GM20431 (cell line): ENCODE measurements at regions not wholly inside any gene's neighbourhood (a gene's known extent, or its start where the extent isn't known, plus 50 kb on each side); places are given as distances from the start of the nearest gene placed in this dataset.
"Not testable (repeated sequence)": the region's sequence is repeated elsewhere in the genome, so short reads cannot be mapped to it uniquely, and the experiment has no call there.

Source experiments
- in situ Hi-C: fragments of 300-500 bp; cut with MseI, MboI; formaldehyde crosslinking; loops from one replicate; pipeline ENCODE4 v1.15.0; 2020; ENCODE audit warnings: low sequenced_read_pairs; ENCODE audit not compliant: unreplicated experiment

GRCh38 chr6:135699705-135700104 lies 151.8 kb upstream of the PDE7B start:
- in situ Hi-C loops, result loop anchor here (25.0 kb wide), 1 partner anchor 513 kb away; no protein-coding TSS in a partner anchor

- in situ Hi-C loops, result no loop called here
Observed at GRCh38 chr6:135701426-135701825, 150.1 kb upstream of the PDE7B start.

- in situ Hi-C loops, result no loop called here
Observed at GRCh38 chr6:135703007-135703406, 148.5 kb upstream of the PDE7B start.

GRCh38 chr6:135703621-135704020 lies 147.9 kb upstream of the PDE7B start:
- in situ Hi-C loops, result no loop called here

- in situ Hi-C loops, result no loop called here
Observed at GRCh38 chr6:135707426-135707825, 144.1 kb upstream of the PDE7B start.

- in situ Hi-C loops, result no loop called here
Observed at GRCh38 chr6:135710042-135710441, 141.5 kb upstream of the PDE7B start.

GRCh38 chr6:135722190-135722589 lies 129.3 kb upstream of the PDE7B start:
- in situ Hi-C loops, result no loop called here

- in situ Hi-C loops, result no loop called here
Observed at GRCh38 chr6:135722679-135723078, 128.8 kb upstream of the PDE7B start.

- in situ Hi-C loops, result no loop called here
Observed at GRCh38 chr6:135728589-135728988, 122.9 kb upstream of the PDE7B start.

- in situ Hi-C loops, result no loop called here
Observed at GRCh38 chr6:135731116-135731515, 120.4 kb upstream of the PDE7B start.

GRCh38 chr6:135736351-135736750 lies 115.2 kb upstream of the PDE7B start:
- in situ Hi-C loops, result not testable (repeated sequence)

- in situ Hi-C loops, result no loop called here
Observed at GRCh38 chr6:135738636-135739035, 112.9 kb upstream of the PDE7B start.

- in situ Hi-C loops, result no loop called here
Observed at GRCh38 chr6:135739288-135739687, 112.2 kb upstream of the PDE7B start.

GRCh38 chr6:135740580-135740979 lies 110.9 kb upstream of the PDE7B start:
- in situ Hi-C loops, result no loop called here

- in situ Hi-C loops, result no loop called here
Observed at GRCh38 chr6:135743476-135743875, 108.0 kb upstream of the PDE7B start.

- in situ Hi-C loops, result no loop called here
Observed at GRCh38 chr6:135748189-135748588, 103.3 kb upstream of the PDE7B start.

GRCh38 chr6:135750081-135750480 lies 101.4 kb upstream of the PDE7B start:
- in situ Hi-C loops, result no loop called here

GRCh38 chr6:135753196-135753595 lies 98.3 kb upstream of the PDE7B start:
- in situ Hi-C loops, result no loop called here

- in situ Hi-C loops, result no loop called here
Observed at GRCh38 chr6:135759831-135760230, 91.7 kb upstream of the PDE7B start.

- in situ Hi-C loops, result no loop called here
Observed at GRCh38 chr6:135774006-135774405, 77.5 kb upstream of the PDE7B start.

GRCh38 chr6:135779213-135779612 lies 72.3 kb upstream of the PDE7B start:
- in situ Hi-C loops, result no loop called here

GRCh38 chr6:135780326-135780725 lies 71.2 kb upstream of the PDE7B start:
- in situ Hi-C loops, result no loop called here

GRCh38 chr6:135782546-135782945 lies 69.0 kb upstream of the PDE7B start:
- in situ Hi-C loops, result no loop called here
